Peyer's patch (tissue), 4 donors: ENCODE measurements at regions not wholly inside any gene's neighbourhood (a gene's known extent, or its start where the extent isn't known, plus 50 kb on each side); places are given as distances from the start of the nearest gene placed in this dataset.
"Not testable (repeated sequence)": the region's sequence is repeated elsewhere in the genome, so short reads cannot be mapped to it uniquely, and the experiment has no call there.

Source experiments
- DNase-seq, 3 donors: peaks; one replicate each; pipeline ENCODE4 v3.0.0-alpha.2; 2017 to 2019
- H3K27ac ChIP-seq, 4 donors: fragments of 200-600 bp; sonication (generic); one replicate each; pipeline ENCODE4 v1.5.1; 2016 to 2019
- H3K27me3 ChIP-seq, 2 donors: fragments of 200-600 bp; sonication (generic); one replicate each; pipeline ENCODE4 v1.5.1; 2019
- H3K36me3 ChIP-seq, 3 donors: fragments of 200-600 bp; sonication (generic); one replicate each; pipeline ENCODE4 v1.5.1; 2016 to 2019
- H3K4me1 ChIP-seq, 4 donors: fragments of 200-600 bp; sonication (generic); one replicate each; pipeline ENCODE4 v1.5.1; 2016 to 2019
- H3K4me3 ChIP-seq, 4 donors: fragments of 200-600 bp; sonication (generic); 1 replicate in 3 of 4; 2 replicates in 1 of 4; pipeline ENCODE4 v1.5.1; 2016 to 2019; ENCODE audit warnings: mild to moderate bottlenecking in 1 of 4
- H3K9me3 ChIP-seq, 4 donors: fragments of 200-600 bp; sonication (generic); one replicate each; pipeline ENCODE4 v1.5.1; 2016 to 2019; ENCODE audit warnings: mild to moderate bottlenecking in 1 of 4
- CTCF ChIP-seq, 6 experiments: fragments of 450-650 bp in 4 of 6; fragments of 200-600 bp in 2 of 6; sonication (generic) in 1 of 6; IDR thresholded peaks; one replicate each; pipeline ENCODE4 v1.5.1; 2017 to 2019; ENCODE audit warnings: antibody characterized with exemption in 6 of 6, mild to moderate bottlenecking in 3 of 6, moderate library complexity in 1 of 6
- POLR2A ChIP-seq, 2 donors: fragments of 450-650 bp; IDR thresholded peaks; one replicate each; pipeline ENCODE4 v1.5.1; 2017; ENCODE audit warnings: antibody characterized with exemption in 2 of 2, mild to moderate bottlenecking in 2 of 2, moderate library complexity in 2 of 2

DNA sequence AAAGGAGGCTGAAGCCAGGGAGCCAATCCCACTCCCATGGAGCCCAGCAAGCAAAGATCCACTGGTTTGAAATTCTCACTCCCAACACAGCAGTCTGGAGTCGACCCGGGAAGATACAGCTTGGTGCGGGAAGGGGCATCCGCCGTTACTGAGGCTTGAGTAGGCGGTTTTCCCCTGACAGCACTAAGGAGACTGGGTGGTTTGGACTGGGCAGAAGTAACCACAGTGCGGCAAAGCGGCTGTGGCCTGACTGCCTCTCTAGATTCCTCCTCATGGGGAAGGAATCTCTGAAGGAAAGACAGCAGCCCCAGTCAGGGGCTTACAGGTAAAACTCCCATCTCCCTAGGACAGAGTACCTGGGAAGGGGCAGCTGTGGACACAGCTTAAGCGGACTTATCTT is 261.6 kb upstream of the KYNU start:
- Histone ChIP-seq H3K4me1 (no peaks in the 10 kb centered on the region), H3K36me3 (no peaks in the 10 kb centered on the region), H3K9me3 (no peaks in the 10 kb centered on the region), H3K27me3 (no peaks in the 10 kb centered on the region), H3K27ac (no peak overlapping the region), H3K4me3 (no peak overlapping the region)
- no peak for DNase-seq
- TF ChIP-seq POLR2A (IDR thresholded peaks at IDR 0.05) (no peak), CTCF (IDR thresholded peaks at IDR 0.05) (no peak)

DNA sequence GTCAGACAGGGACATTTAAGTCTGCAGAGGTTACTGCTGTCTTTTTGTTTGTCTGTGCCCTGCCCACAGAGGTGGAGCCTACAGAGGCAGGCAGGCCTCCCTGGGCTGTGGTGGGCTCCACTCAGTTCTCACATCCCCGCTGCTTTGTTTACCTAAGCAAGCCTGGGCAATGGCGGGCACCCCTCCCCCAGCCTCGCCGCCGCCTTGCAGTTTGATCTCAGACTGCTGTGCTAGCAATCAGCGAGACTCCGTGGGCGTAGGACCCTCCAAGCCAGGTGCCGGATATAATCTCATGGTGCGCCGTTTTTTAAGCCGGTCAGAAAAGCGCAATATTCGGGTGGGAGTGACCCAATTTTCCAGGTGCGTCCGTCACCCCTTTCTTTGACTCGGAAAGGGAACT is 264.3 kb upstream of the KYNU start:
- not testable (repeated sequence) for H3K27me3 ChIP-seq, DNase-seq, H3K27ac ChIP-seq, H3K4me3 ChIP-seq, H3K9me3 ChIP-seq, H3K36me3 ChIP-seq, H3K4me1 ChIP-seq

GRCh38 chr2:142605421-142605820 is 272.0 kb upstream of the KYNU start:
- DNase-seq = no peak
- H3K4me1 ChIP-seq = no peaks in the 10 kb centered on the region
- no peaks in the 10 kb centered on the region for H3K9me3 ChIP-seq
- TF ChIP-seq POLR2A (IDR thresholded peaks at IDR 0.05) (no peak), CTCF (IDR thresholded peaks at IDR 0.05) (no peak)
- H3K27me3 ChIP-seq = no peaks in the 10 kb centered on the region
- no peak overlapping the region for H3K4me3 ChIP-seq
- no peak overlapping the region for H3K27ac ChIP-seq
- no peaks in the 10 kb centered on the region for H3K36me3 ChIP-seq

DNA sequence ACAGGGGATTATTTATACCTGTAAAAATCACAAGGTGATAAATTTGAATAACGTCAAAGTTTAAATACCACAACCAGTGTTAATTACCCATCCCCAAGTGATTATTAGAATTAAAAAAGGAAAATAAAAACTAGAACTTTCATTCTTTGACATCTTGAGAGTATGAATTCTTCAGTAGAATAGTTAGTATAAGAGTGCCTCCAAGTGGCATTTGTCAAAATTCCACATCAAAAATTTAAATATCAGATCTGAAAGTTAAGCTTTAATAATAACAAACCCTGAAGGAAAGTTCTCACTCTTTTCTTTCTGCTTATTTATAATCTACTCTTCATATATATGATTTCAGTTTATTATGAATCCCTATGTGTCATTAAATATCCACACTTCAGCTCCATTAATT is 273.7 kb upstream of the KYNU start:
- Histone ChIP-seq H3K9me3 (no peaks in the 10 kb centered on the region), H3K4me3 (no peak overlapping the region), H3K4me1 (no peaks in the 10 kb centered on the region), H3K27ac (no peak overlapping the region), H3K36me3 (no peaks in the 10 kb centered on the region), H3K27me3 (no peaks in the 10 kb centered on the region)
- TF ChIP-seq CTCF (IDR thresholded peaks at IDR 0.05) = no peak
- no peak for TF ChIP-seq POLR2A (IDR thresholded peaks at IDR 0.05)
- DNase-seq = no peak

GRCh38 chr2:142602418-142602989 is 275.0 kb upstream of the KYNU start:
- Histone ChIP-seq H3K36me3 (no peaks in the 10 kb centered on the region), H3K4me1 (no peaks in the 10 kb centered on the region), H3K27me3 (no peaks in the 10 kb centered on the region), H3K27ac (no peak overlapping the region), H3K4me3 (no peak overlapping the region), H3K9me3 (no peaks in the 10 kb centered on the region)
- no peak for TF ChIP-seq POLR2A (IDR thresholded peaks at IDR 0.05)
- TF ChIP-seq CTCF (IDR thresholded peaks at IDR 0.05) = no peak
- no peak for DNase-seq

DNA sequence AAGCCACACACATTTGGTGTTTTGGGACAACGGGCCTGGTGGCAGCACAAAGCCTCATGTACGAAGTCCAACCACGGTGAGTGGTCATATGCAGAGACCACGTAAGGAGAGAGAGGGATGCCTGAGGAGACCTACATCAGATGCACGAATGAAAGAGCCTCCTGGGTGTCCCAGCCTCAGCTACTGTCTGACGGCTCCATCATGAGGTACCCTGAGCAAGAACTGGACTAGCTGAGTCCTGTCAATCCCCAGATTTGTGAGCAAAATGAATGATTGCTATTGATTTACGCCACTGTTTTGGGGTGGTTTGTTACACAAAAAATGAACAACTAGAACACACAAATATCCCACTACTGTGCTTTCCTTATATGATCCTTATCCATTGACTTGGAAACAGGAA is 275.7 kb upstream of the KYNU start:
- Histone ChIP-seq H3K9me3 (no peaks in the 10 kb centered on the region), H3K36me3 (no peaks in the 10 kb centered on the region), H3K27ac (no peak overlapping the region), H3K4me3 (no peak overlapping the region), H3K27me3 (no peaks in the 10 kb centered on the region), H3K4me1 (no peaks in the 10 kb centered on the region)
- TF ChIP-seq POLR2A (IDR thresholded peaks at IDR 0.05) (no peak), CTCF (IDR thresholded peaks at IDR 0.05) (no peak)
- DNase-seq = no peak
